GM08714 (cell line): ENCODE measurements at regions not wholly inside any gene's neighbourhood (a gene's known extent, or its start where the extent isn't known, plus 50 kb on each side); places are given as distances from the start of the nearest gene placed in this dataset.

Experiments used
- H3K4me3 ChIP-seq: fragments of 200-500 bp; sonication (Bioruptor generic); 2 replicates; pipeline ENCODE4 v1.5.1; 2014; ENCODE audit warnings: mild to moderate bottlenecking, low read length, inconsistent platforms
- ZNF274 ChIP-seq: IDR thresholded peaks from 2 replicates; pipeline ENCODE4 v1.6.1; 2012; ENCODE audit warnings: mild to moderate bottlenecking, low read depth, low read length

GRCh38 chr14:85762526-85762925, 232.6 kb downstream of the FLRT2 start:
- H3K4me3 ChIP-seq: no peak overlapping the region
- no peak for TF ChIP-seq ZNF274

GRCh38 chr14:85752175-85752574, 222.2 kb downstream of the FLRT2 start:
- H3K4me3 ChIP-seq: no peak overlapping the region
- no peak for TF ChIP-seq ZNF274

GRCh38 chr14:85744573-85744972, 214.6 kb downstream of the FLRT2 start:
- no peak overlapping the region for H3K4me3 ChIP-seq
- no peak for TF ChIP-seq ZNF274

- no peak overlapping the region for H3K4me3 ChIP-seq
- no peak for TF ChIP-seq ZNF274
Observed at GRCh38 chr14:85732031-85732430, 202.1 kb downstream of the FLRT2 start.

- no peak overlapping the region for H3K4me3 ChIP-seq
- TF ChIP-seq ZNF274: no peak
Observed at GRCh38 chr14:85731186-85731585, 201.2 kb downstream of the FLRT2 start.

- no peak overlapping the region for H3K4me3 ChIP-seq
- no peak for TF ChIP-seq ZNF274
Observed at GRCh38 chr14:85728476-85729065, 198.6 kb downstream of the FLRT2 start.

- TF ChIP-seq ZNF274: no peak
- no peak overlapping the region for H3K4me3 ChIP-seq
Observed at GRCh38 chr14:85714069-85714468, 184.1 kb downstream of the FLRT2 start.

GRCh38 chr14:85711620-85712019, 181.7 kb downstream of the FLRT2 start:
- no peak for TF ChIP-seq ZNF274
- H3K4me3 ChIP-seq: no peak overlapping the region
